ENCODE measurements at regions not wholly inside any gene's neighbourhood (a gene's known extent, or its start where the extent isn't known, plus 50 kb on each side); places are given as distances from the start of the nearest gene placed in this dataset.

- Histone ChIP-seq H3K27me3 (ENCODE audit: insufficient read depth, insufficient read length) (no peaks in the 10 kb centered on the region), H3K9me3 (ENCODE audit: insufficient read depth, low read length) (no peaks in the 10 kb centered on the region), H3K4me1 (ENCODE audit: insufficient read depth, insufficient read length) (no peaks in the 10 kb centered on the region), H3K9ac (ENCODE audit: insufficient read length, low read depth) (no peak overlapping the region), H3K4me3 (ENCODE audit: insufficient read length, low read depth) (no peak overlapping the region), H3K36me3 (ENCODE audit: insufficient read depth, insufficient read length, low read length) (no peaks in the 10 kb centered on the region)
- DNase-seq (ENCODE audit: low read depth, low spot score) = no peak
- no peak for TF ChIP-seq ZNF274 (IDR thresholded peaks at IDR 0.05; ENCODE audit: low read depth, low read length)
- no peak for TF ChIP-seq YY1 (IDR thresholded peaks at IDR 0.05; ENCODE audit: insufficient read depth, insufficient read length)
- TF ChIP-seq SUZ12 (IDR thresholded peaks at IDR 0.05; ENCODE audit: extremely low read depth, insufficient read depth, insufficient read length) = no peak
Observed at GRCh38 chr18:39199231-39199855, 1633.7 kb upstream of the CELF4 start.

DNA sequence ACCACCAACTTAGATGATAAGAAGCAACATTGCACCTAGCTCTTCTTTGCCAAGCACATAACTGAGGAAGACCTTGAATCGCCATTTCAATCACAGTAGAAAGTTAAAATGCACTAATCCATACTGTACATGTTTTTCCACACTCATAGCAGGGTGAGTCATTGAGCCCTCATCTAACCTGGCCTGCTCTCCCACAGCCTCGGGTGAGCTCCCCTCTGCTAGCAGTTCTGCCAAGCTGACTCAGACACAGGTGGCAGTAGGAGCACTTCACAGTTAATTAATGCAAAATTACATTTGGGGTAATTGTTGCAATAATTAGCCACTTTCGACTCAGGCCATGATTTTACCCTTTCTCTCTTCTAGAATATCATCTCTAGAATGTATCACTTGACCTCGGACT, 1632.8 kb upstream of the CELF4 start:
- H3K27me3 ChIP-seq (ENCODE audit: insufficient read depth, insufficient read length) = no peaks in the 10 kb centered on the region

GRCh38 chr18:39191931-39192330, 1626.3 kb upstream of the CELF4 start:
- Histone ChIP-seq H3K9ac (ENCODE audit: insufficient read length, low read depth) (no peak overlapping the region), H3K4me3 (ENCODE audit: insufficient read length, low read depth) (no peak overlapping the region), H3K4me1 (ENCODE audit: insufficient read depth, insufficient read length) (no peaks in the 10 kb centered on the region), H3K9me3 (ENCODE audit: insufficient read depth, low read length) (no peaks in the 10 kb centered on the region), H3K36me3 (ENCODE audit: insufficient read depth, insufficient read length, low read length) (no peaks in the 10 kb centered on the region), H3K27me3 (ENCODE audit: insufficient read depth, insufficient read length) (no peaks in the 10 kb centered on the region)
- no peak for DNase-seq (ENCODE audit: low read depth, low spot score)
- TF ChIP-seq SUZ12 (IDR thresholded peaks at IDR 0.05; ENCODE audit: extremely low read depth, insufficient read depth, insufficient read length) = no peak
- TF ChIP-seq ZNF274 (IDR thresholded peaks at IDR 0.05; ENCODE audit: low read depth, low read length) = no peak
- no peak for TF ChIP-seq YY1 (IDR thresholded peaks at IDR 0.05; ENCODE audit: insufficient read depth, insufficient read length)

More for the DNA sequence above, 1632.8 kb upstream of the CELF4 start:
- TF ChIP-seq ZNF274 (IDR thresholded peaks at IDR 0.05; ENCODE audit: low read depth, low read length) (no peak), SUZ12 (IDR thresholded peaks at IDR 0.05; ENCODE audit: extremely low read depth, insufficient read depth, insufficient read length) (no peak), YY1 (IDR thresholded peaks at IDR 0.05; ENCODE audit: insufficient read depth, insufficient read length) (no peak)
- Histone ChIP-seq H3K9ac (ENCODE audit: insufficient read length, low read depth) (no peak overlapping the region), H3K4me3 (ENCODE audit: insufficient read length, low read depth) (no peak overlapping the region), H3K4me1 (ENCODE audit: insufficient read depth, insufficient read length) (no peaks in the 10 kb centered on the region), H3K36me3 (ENCODE audit: insufficient read depth, insufficient read length, low read length) (no peaks in the 10 kb centered on the region), H3K9me3 (ENCODE audit: insufficient read depth, low read length) (no peaks in the 10 kb centered on the region)
- DNase-seq (ENCODE audit: low read depth, low spot score) = no peak

DNA sequence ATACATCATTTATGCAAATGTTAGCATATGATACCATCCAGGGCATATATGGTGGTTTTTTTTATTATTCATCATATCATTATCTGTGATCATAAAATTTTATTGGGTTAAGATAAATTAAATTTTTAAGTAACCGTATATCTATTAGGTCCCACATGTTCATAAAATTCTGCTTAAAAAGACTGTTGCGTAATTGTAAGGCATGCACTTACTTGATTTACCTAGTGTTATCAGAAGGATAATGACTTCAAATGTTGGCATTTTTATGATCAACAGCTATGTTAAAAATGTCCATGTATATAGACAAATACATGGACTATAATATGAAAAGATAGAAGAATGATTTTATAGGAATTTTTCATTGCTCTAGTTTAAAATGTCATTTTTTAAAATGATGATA, 1625.5 kb upstream of the CELF4 start:
- no peaks in the 10 kb centered on the region for H3K36me3 ChIP-seq (ENCODE audit: insufficient read depth, insufficient read length, low read length)
- H3K9me3 ChIP-seq (ENCODE audit: insufficient read depth, low read length) = no peaks in the 10 kb centered on the region
- H3K4me1 ChIP-seq (ENCODE audit: insufficient read depth, insufficient read length) = no peaks in the 10 kb centered on the region
- DNase-seq (ENCODE audit: low read depth, low spot score) = no peak
- TF ChIP-seq SUZ12 (IDR thresholded peaks at IDR 0.05; ENCODE audit: extremely low read depth, insufficient read depth, insufficient read length) (no peak), ZNF274 (IDR thresholded peaks at IDR 0.05; ENCODE audit: low read depth, low read length) (no peak), YY1 (IDR thresholded peaks at IDR 0.05; ENCODE audit: insufficient read depth, insufficient read length) (no peak)
- H3K27me3 ChIP-seq (ENCODE audit: insufficient read depth, insufficient read length) = no peaks in the 10 kb centered on the region
- no peak overlapping the region for H3K4me3 ChIP-seq (ENCODE audit: insufficient read length, low read depth)
- H3K9ac ChIP-seq (ENCODE audit: insufficient read length, low read depth) = no peak overlapping the region

DNA sequence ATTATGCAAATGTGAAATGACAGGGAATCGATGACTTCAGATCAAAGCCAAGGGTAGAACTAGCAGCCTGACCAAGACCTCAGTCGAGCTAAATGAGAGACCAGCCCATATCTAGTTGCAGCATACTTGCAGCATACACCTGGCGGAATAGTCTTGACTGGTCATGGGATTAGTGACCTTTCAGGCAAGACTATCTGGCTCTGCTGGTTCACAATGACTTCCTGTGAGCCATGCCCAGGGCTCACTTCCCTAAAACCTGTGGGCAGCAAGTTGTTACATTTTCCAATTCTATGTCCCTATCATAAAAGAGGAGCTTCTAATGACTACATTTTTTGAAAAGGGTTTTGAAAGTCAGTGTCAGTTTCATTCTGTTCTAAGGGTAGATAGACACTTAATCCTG, 1624.9 kb upstream of the CELF4 start:
- no peaks in the 10 kb centered on the region for H3K4me1 ChIP-seq (ENCODE audit: insufficient read depth, insufficient read length)
- no peak overlapping the region for H3K4me3 ChIP-seq (ENCODE audit: insufficient read length, low read depth)
- no peak for TF ChIP-seq ZNF274 (IDR thresholded peaks at IDR 0.05; ENCODE audit: low read depth, low read length)
- no peak for TF ChIP-seq YY1 (IDR thresholded peaks at IDR 0.05; ENCODE audit: insufficient read depth, insufficient read length)
- TF ChIP-seq SUZ12 (IDR thresholded peaks at IDR 0.05; ENCODE audit: extremely low read depth, insufficient read depth, insufficient read length) = no peak
- no peaks in the 10 kb centered on the region for H3K27me3 ChIP-seq (ENCODE audit: insufficient read depth, insufficient read length)
- no peak overlapping the region for H3K9ac ChIP-seq (ENCODE audit: insufficient read length, low read depth)
- H3K36me3 ChIP-seq (ENCODE audit: insufficient read depth, insufficient read length, low read length) = no peaks in the 10 kb centered on the region
- DNase-seq (ENCODE audit: low read depth, low spot score) = no peak
- H3K9me3 ChIP-seq (ENCODE audit: insufficient read depth, low read length) = no peaks in the 10 kb centered on the region

DNA sequence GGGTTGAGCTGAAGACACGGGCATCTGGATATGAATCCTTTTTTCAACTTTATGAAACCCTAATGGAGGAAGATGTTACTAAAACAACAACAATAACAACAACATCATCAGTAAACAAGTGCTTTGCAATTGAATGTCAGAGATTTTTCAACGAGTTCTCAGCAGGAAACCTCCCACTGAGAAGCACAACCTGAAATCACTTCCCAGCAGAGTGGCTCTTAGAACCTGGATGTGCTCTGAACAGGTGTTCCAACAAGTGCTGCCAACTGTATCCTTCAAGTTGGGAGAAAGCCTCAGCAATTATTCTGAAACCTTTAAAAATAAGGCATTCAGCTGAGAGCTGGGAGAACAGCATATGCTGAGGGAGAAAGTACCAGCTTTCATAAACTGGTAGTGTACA, 1622.7 kb upstream of the CELF4 start:
- Histone ChIP-seq H3K9me3 (ENCODE audit: insufficient read depth, low read length) (no peaks in the 10 kb centered on the region), H3K9ac (ENCODE audit: insufficient read length, low read depth) (no peak overlapping the region), H3K4me1 (ENCODE audit: insufficient read depth, insufficient read length) (no peaks in the 10 kb centered on the region), H3K4me3 (ENCODE audit: insufficient read length, low read depth) (no peak overlapping the region), H3K36me3 (ENCODE audit: insufficient read depth, insufficient read length, low read length) (no peaks in the 10 kb centered on the region), H3K27me3 (ENCODE audit: insufficient read depth, insufficient read length) (no peaks in the 10 kb centered on the region)
- no peak for TF ChIP-seq ZNF274 (IDR thresholded peaks at IDR 0.05; ENCODE audit: low read depth, low read length)
- no peak for TF ChIP-seq SUZ12 (IDR thresholded peaks at IDR 0.05; ENCODE audit: extremely low read depth, insufficient read depth, insufficient read length)
- no peak for TF ChIP-seq YY1 (IDR thresholded peaks at IDR 0.05; ENCODE audit: insufficient read depth, insufficient read length)
- no peak for DNase-seq (ENCODE audit: low read depth, low spot score)

DNA sequence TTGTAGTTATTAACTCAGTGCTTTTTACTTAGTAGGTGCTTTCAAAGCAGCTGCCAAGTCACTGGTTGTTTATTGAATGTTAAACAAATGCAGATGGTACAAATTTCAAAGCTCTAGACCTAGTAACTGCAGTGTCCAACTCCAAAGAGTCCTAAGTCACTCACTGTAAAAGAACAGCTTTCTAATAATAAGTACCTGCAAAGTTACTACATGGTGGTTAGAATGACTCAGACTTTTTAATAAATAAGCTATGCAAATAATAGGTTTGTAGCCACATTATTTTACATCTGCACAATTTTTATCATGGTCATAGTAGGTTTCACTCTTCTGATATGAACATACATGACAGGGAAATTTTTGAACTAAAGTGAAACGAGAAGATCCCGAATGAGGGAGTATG, 1620.4 kb upstream of the CELF4 start:
- no peaks in the 10 kb centered on the region for H3K36me3 ChIP-seq (ENCODE audit: insufficient read depth, insufficient read length, low read length)
- H3K4me3 ChIP-seq (ENCODE audit: insufficient read length, low read depth) = no peak overlapping the region
- no peaks in the 10 kb centered on the region for H3K27me3 ChIP-seq (ENCODE audit: insufficient read depth, insufficient read length)
- no peaks in the 10 kb centered on the region for H3K4me1 ChIP-seq (ENCODE audit: insufficient read depth, insufficient read length)
- TF ChIP-seq ZNF274 (IDR thresholded peaks at IDR 0.05; ENCODE audit: low read depth, low read length) (no peak), SUZ12 (IDR thresholded peaks at IDR 0.05; ENCODE audit: extremely low read depth, insufficient read depth, insufficient read length) (no peak), YY1 (IDR thresholded peaks at IDR 0.05; ENCODE audit: insufficient read depth, insufficient read length) (no peak)
- H3K9me3 ChIP-seq (ENCODE audit: insufficient read depth, low read length) = no peaks in the 10 kb centered on the region
- no peak for DNase-seq (ENCODE audit: low read depth, low spot score)
- H3K9ac ChIP-seq (ENCODE audit: insufficient read length, low read depth) = no peak overlapping the region

All from NT2/D1 (cell line).